Ectodermal cell (in vitro differentiated cells): ENCODE measurements at regions not wholly inside any gene's neighbourhood (a gene's known extent, or its start where the extent isn't known, plus 50 kb on each side); places are given as distances from the start of the nearest gene placed in this dataset.

Experiments
- H3K27ac ChIP-seq: 2 replicates; pipeline ENCODE4 v1.7.0; 2013; ENCODE audit warnings: mild to moderate bottlenecking, low read depth, low read length; ENCODE audit not compliant: insufficient read depth, poor library complexity, severe bottlenecking
- H3K27me3 ChIP-seq: 2 replicates; pipeline ENCODE4 v1.7.0; 2013; ENCODE audit warnings: mild to moderate bottlenecking, low read length; ENCODE audit not compliant: insufficient read depth, control insufficient read depth, poor library complexity, severe bottlenecking
- H3K36me3 ChIP-seq: one replicate; pipeline ENCODE4 v1.7.0; 2013; ENCODE audit warnings: low read length; ENCODE audit not compliant: control insufficient read depth, insufficient read depth
- H3K4me1 ChIP-seq: one replicate; pipeline ENCODE4 v1.7.0; 2013; ENCODE audit warnings: low read length; ENCODE audit not compliant: control insufficient read depth, insufficient read depth
- H3K4me3 ChIP-seq: 2 replicates; pipeline ENCODE4 v1.7.0; 2013; ENCODE audit warnings: low read depth, low read length, control low read depth; ENCODE audit not compliant: insufficient read depth
- H3K9me3 ChIP-seq: 2 replicates; pipeline ENCODE4 v1.7.0; 2013; ENCODE audit warnings: mild to moderate bottlenecking, low read length, moderate library complexity; ENCODE audit not compliant: control insufficient read depth
- WGBS, 2 experiments: methylation state at CpG; one replicate each; pipeline ENCODE4 v1.1.7; 2013; ENCODE audit warnings: missing lambda C conversion rate in 2 of 2; 5-methylcytosine and 5-hydroxymethylcytosine counted together

- H3K4me1 ChIP-seq = no peaks in the 10 kb centered on the region
- no peak overlapping the region for H3K27ac ChIP-seq
- H3K27me3 ChIP-seq = no peaks in the 10 kb centered on the region
- 87 to 96% methylated on average over 3 of the region's 3 CpGs for WGBS, 2 experiments
- no peaks in the 10 kb centered on the region for H3K36me3 ChIP-seq
- H3K4me3 ChIP-seq = no peak overlapping the region
- H3K9me3 ChIP-seq = no peaks in the 10 kb centered on the region
Measured at GRCh38 chr18:41842886-41843285, 112.1 kb upstream of the PIK3C3 start.

GRCh38 chr18:41829647-41830516 lies 125.2 kb upstream of the PIK3C3 start:
- 93 to 94% methylated on average over 9 to 10 of the region's 10 CpGs for WGBS, 2 experiments
- H3K4me1 ChIP-seq = no peaks in the 10 kb centered on the region
- no peak overlapping the region for H3K4me3 ChIP-seq
- no peak overlapping the region for H3K27ac ChIP-seq
- H3K9me3 ChIP-seq = no peaks in the 10 kb centered on the region
- no peaks in the 10 kb centered on the region for H3K27me3 ChIP-seq
- no peaks in the 10 kb centered on the region for H3K36me3 ChIP-seq

GRCh38 chr18:41828137-41828536 lies 126.9 kb upstream of the PIK3C3 start:
- H3K27ac ChIP-seq = no peak overlapping the region

GRCh38 chr18:41820784-41821183 lies 134.2 kb upstream of the PIK3C3 start:
- H3K27me3 ChIP-seq = no peaks in the 10 kb centered on the region

More at GRCh38 chr18:41828137-41828536, 126.9 kb upstream of the PIK3C3 start:
- WGBS, 2 experiments = 84 to 93% methylated on average over 1 of the region's 2 CpGs
- no peak overlapping the region for H3K4me3 ChIP-seq
- H3K36me3 ChIP-seq = no peaks in the 10 kb centered on the region
- no peaks in the 10 kb centered on the region for H3K4me1 ChIP-seq
- no peaks in the 10 kb centered on the region for H3K9me3 ChIP-seq
- H3K27me3 ChIP-seq = no peaks in the 10 kb centered on the region

GRCh38 chr18:41818381-41819355 lies 136.4 kb upstream of the PIK3C3 start:
- Histone ChIP-seq H3K9me3 (no peaks in the 10 kb centered on the region), H3K36me3 (no peaks in the 10 kb centered on the region), H3K27me3 (no peaks in the 10 kb centered on the region), H3K27ac (no peak overlapping the region), H3K4me3 (no peak overlapping the region), H3K4me1 (no peaks in the 10 kb centered on the region)
- WGBS, 2 experiments = 94 to 96% methylated on average over 11 of the region's 11 CpGs

More at GRCh38 chr18:41820784-41821183, 134.2 kb upstream of the PIK3C3 start:
- WGBS, 2 experiments = 93 to 97% methylated on average over 3 of the region's 3 CpGs
- H3K4me3 ChIP-seq = no peak overlapping the region
- H3K4me1 ChIP-seq = no peaks in the 10 kb centered on the region
- H3K36me3 ChIP-seq = no peaks in the 10 kb centered on the region
- H3K27ac ChIP-seq = no peak overlapping the region
- H3K9me3 ChIP-seq = no peaks in the 10 kb centered on the region

- Histone ChIP-seq H3K36me3 (no peaks in the 10 kb centered on the region), H3K4me1 (no peaks in the 10 kb centered on the region), H3K9me3 (no peaks in the 10 kb centered on the region), H3K27me3 (no peaks in the 10 kb centered on the region), H3K4me3 (no peak overlapping the region), H3K27ac (no peak overlapping the region)
- 87 to 93% methylated on average over 2 of the region's 2 CpGs for WGBS, 2 experiments
Measured at GRCh38 chr18:41814651-41815050, 140.4 kb upstream of the PIK3C3 start.

- WGBS, 2 experiments = 88 to 93% methylated on average over 2 of the region's 2 CpGs
- Histone ChIP-seq H3K36me3 (no peaks in the 10 kb centered on the region), H3K27ac (no peak overlapping the region)
Measured at GRCh38 chr18:41809652-41810051, 145.4 kb upstream of the PIK3C3 start.

GRCh38 chr18:41805341-41805740 lies 149.7 kb upstream of the PIK3C3 start:
- Histone ChIP-seq H3K27me3 (no peaks in the 10 kb centered on the region), H3K27ac (no peak overlapping the region), H3K4me1 (no peaks in the 10 kb centered on the region), H3K36me3 (no peaks in the 10 kb centered on the region), H3K9me3 (no peaks in the 10 kb centered on the region), H3K4me3 (no peak overlapping the region)
- WGBS, 2 experiments = 86 to 89% methylated on average over 2 of the region's 3 CpGs

More at GRCh38 chr18:41809652-41810051, 145.4 kb upstream of the PIK3C3 start:
- Histone ChIP-seq H3K4me1 (no peaks in the 10 kb centered on the region), H3K9me3 (no peaks in the 10 kb centered on the region), H3K27me3 (no peaks in the 10 kb centered on the region), H3K4me3 (no peak overlapping the region)

GRCh38 chr18:41798879-41799278 lies 156.2 kb upstream of the PIK3C3 start:
- Histone ChIP-seq H3K4me3 (no peak overlapping the region), H3K4me1 (no peaks in the 10 kb centered on the region), H3K27me3 (no peaks in the 10 kb centered on the region), H3K9me3 (no peaks in the 10 kb centered on the region), H3K36me3 (no peaks in the 10 kb centered on the region), H3K27ac (no peak overlapping the region)
- 90% methylated on average over 2 of the region's 2 CpGs for WGBS, 2 experiments

- WGBS, 2 experiments = 96 to 97% methylated on average over 5 of the region's 5 CpGs
- Histone ChIP-seq H3K36me3 (no peaks in the 10 kb centered on the region), H3K4me1 (no peaks in the 10 kb centered on the region), H3K27me3 (no peaks in the 10 kb centered on the region), H3K27ac (no peak overlapping the region), H3K9me3 (no peaks in the 10 kb centered on the region), H3K4me3 (no peak overlapping the region)
Measured at GRCh38 chr18:41790687-41791086, 164.3 kb upstream of the PIK3C3 start.
